ENCODE measurements at regions not wholly inside any gene's neighbourhood (a gene's known extent, or its start where the extent isn't known, plus 50 kb on each side); places are given as distances from the start of the nearest gene placed in this dataset.

- DNase-seq (ENCODE audit: insufficient read length, low spot score) (no peak), FAIRE-seq (no peak)
- no peak for TF ChIP-seq POLR2A (IDR thresholded peaks at IDR 0.05; ENCODE audit: low read depth, low read length)
Measured at GRCh38 chr4:138766332-138766731, 249.2 kb upstream of the NOCT start.

GRCh38 chr4:138765442-138765841 is 250.1 kb upstream of the NOCT start:
- FAIRE-seq (no peak), DNase-seq (ENCODE audit: insufficient read length, low spot score) (no peak)
- TF ChIP-seq POLR2A (IDR thresholded peaks at IDR 0.05; ENCODE audit: low read depth, low read length) = no peak

- no peak for FAIRE-seq
- DNase-seq (ENCODE audit: insufficient read length, low spot score) = no peak
- TF ChIP-seq POLR2A (IDR thresholded peaks at IDR 0.05; ENCODE audit: low read depth, low read length) = no peak
Measured at GRCh38 chr4:138761638-138762220, 253.9 kb upstream of the NOCT start.

- TF ChIP-seq POLR2A (IDR thresholded peaks at IDR 0.05; ENCODE audit: low read depth, low read length) = no peak
- no peak for FAIRE-seq
Measured at GRCh38 chr4:138759554-138759902, 256.1 kb upstream of the NOCT start.

GRCh38 chr4:138758876-138759553 is 256.6 kb upstream of the NOCT start:
- FAIRE-seq (no peak), DNase-seq (ENCODE audit: insufficient read length, low spot score) (no peak)
- TF ChIP-seq POLR2A (IDR thresholded peaks at IDR 0.05; ENCODE audit: low read depth, low read length) = no peak

More at GRCh38 chr4:138759554-138759902, 256.1 kb upstream of the NOCT start:
- DNase-seq (ENCODE audit: insufficient read length, low spot score) = no peak

GRCh38 chr4:138758196-138758595 is 257.4 kb upstream of the NOCT start:
- FAIRE-seq (no peak), DNase-seq (ENCODE audit: insufficient read length, low spot score) (no peak)
- TF ChIP-seq POLR2A (IDR thresholded peaks at IDR 0.05; ENCODE audit: low read depth, low read length) = no peak

GRCh38 chr4:138757432-138757831 is 258.1 kb upstream of the NOCT start:
- no peak for TF ChIP-seq POLR2A (IDR thresholded peaks at IDR 0.05; ENCODE audit: low read depth, low read length)
- FAIRE-seq (no peak), DNase-seq (ENCODE audit: insufficient read length, low spot score) (no peak)

GRCh38 chr4:138756519-138756918 is 259.1 kb upstream of the NOCT start:
- FAIRE-seq (no peak), DNase-seq (ENCODE audit: insufficient read length, low spot score) (no peak)
- no peak for TF ChIP-seq POLR2A (IDR thresholded peaks at IDR 0.05; ENCODE audit: low read depth, low read length)

GRCh38 chr4:138751309-138751708 is 264.3 kb upstream of the NOCT start:
- no peak for FAIRE-seq
- DNase-seq (ENCODE audit: insufficient read length, low spot score) = no peak
- no peak for TF ChIP-seq POLR2A (IDR thresholded peaks at IDR 0.05; ENCODE audit: low read depth, low read length)

- FAIRE-seq = no peak
- no peak for DNase-seq (ENCODE audit: insufficient read length, low spot score)
- no peak for TF ChIP-seq POLR2A (IDR thresholded peaks at IDR 0.05; ENCODE audit: low read depth, low read length)
Measured at GRCh38 chr4:138749303-138749702, 266.3 kb upstream of the NOCT start.

- no peak for TF ChIP-seq POLR2A (IDR thresholded peaks at IDR 0.05; ENCODE audit: low read depth, low read length)
- DNase-seq (ENCODE audit: insufficient read length, low spot score) (no peak), FAIRE-seq (no peak)
Measured at GRCh38 chr4:138741766-138742377, 273.7 kb upstream of the NOCT start.

GRCh38 chr4:138740816-138741745 is 274.5 kb upstream of the NOCT start:
- no peak for FAIRE-seq
- no peak for TF ChIP-seq POLR2A (IDR thresholded peaks at IDR 0.05; ENCODE audit: low read depth, low read length)

GRCh38 chr4:138736362-138736761 is 279.2 kb upstream of the NOCT start:
- no peak for TF ChIP-seq POLR2A (IDR thresholded peaks at IDR 0.05; ENCODE audit: low read depth, low read length)
- FAIRE-seq (no peak), DNase-seq (ENCODE audit: insufficient read length, low spot score) (no peak)

More at GRCh38 chr4:138740816-138741745, 274.5 kb upstream of the NOCT start:
- no peak for DNase-seq (ENCODE audit: insufficient read length, low spot score)

GRCh38 chr4:138734746-138735145 is 280.8 kb upstream of the NOCT start:
- TF ChIP-seq POLR2A (IDR thresholded peaks at IDR 0.05; ENCODE audit: low read depth, low read length) = no peak
- FAIRE-seq (no peak), DNase-seq (ENCODE audit: insufficient read length, low spot score) (no peak)

Data from H54 (cell line).